Fibroblast of peridontal ligament (primary cell): ENCODE measurements at regions not wholly inside any gene's neighbourhood (a gene's known extent, or its start where the extent isn't known, plus 50 kb on each side); places are given as distances from the start of the nearest gene placed in this dataset.

Source experiments
- DNase-seq: peaks from one replicate; pipeline ENCODE4 v3.0.0-alpha.2; 2010; ENCODE audit errors: extremely low read depth

DNA sequence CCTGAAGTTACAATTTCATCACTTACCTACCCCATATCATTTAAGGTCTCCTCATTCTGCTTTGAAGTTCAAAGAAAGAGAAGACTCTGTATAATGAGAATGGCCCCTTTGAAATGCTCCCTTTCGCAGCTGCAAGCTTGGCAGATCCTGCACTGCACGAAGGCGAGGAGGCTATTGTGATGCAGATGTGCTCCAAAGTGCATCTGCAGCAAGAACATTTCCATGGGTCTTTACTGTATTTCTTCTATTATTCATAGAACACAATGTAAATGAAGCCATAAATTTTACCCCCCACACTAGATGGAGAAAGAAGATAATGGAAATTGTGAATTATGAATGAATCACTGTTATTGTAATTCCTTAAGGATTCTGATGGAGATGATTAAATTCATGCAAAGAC is 178.7 kb downstream of the CHD9NB start:
- no peak for DNase-seq

DNA sequence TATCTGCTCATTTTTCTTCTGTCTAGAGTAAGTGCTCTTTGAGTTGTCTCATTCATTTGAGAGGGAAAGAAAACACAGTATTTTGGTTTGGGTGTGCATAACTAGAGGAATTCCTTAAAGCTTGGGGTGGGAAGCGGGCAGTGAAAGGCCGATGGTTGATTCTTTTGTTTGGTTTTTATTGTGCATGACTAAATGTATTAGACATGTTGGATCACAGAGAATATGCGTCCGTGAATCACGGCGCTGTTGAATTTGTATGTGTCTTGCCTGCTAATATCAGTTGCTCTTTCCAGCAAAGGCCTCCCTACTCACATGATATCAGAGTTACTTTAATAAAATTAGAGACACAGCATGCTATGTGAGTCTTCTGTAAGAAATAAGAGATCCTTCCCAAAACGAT is 180.0 kb downstream of the CHD9NB start:
- no peak for DNase-seq

DNA sequence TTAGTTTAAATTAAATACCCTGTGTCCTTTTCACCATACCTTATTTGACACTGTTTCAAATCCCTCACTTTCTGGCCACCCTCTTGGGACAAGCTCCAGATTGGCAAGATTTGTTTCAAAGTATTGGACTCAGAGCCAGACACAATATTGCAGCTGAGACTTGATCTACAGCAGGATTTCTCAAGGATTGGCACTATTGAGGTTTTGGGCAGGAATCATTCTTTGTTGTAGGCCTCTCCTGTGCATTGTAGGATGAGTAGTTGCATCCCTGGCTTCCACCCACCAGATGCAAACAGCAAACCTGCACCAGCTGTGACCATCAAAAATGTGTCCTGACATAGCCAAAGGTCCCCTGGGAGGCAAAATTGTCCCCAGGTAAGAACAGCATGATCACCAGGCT is 181.2 kb downstream of the CHD9NB start:
- DNase-seq = no peak

DNA sequence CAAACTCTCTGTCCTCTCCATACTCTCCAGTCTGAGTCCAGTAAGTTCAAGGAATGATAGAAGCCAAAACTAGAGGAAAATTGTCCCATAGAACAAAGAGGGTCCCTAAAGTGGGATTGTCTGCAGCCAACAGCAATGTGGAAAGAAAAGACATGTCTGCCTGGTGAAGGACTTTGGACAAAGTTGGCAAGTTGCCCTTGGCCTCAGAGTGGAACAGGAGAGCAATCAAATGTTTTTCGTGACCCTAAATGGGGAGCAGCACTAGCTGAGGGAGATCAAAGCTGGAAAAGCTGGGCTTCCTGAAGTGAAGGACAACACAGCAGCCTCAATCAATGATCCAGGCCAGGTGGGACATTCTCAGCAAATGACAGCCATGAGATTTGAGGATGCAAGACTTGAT is 183.5 kb downstream of the CHD9NB start:
- no peak for DNase-seq

GRCh38 chr16:52863000-52863399 is 189.7 kb downstream of the CHD9NB start:
- DNase-seq = no peak

DNA sequence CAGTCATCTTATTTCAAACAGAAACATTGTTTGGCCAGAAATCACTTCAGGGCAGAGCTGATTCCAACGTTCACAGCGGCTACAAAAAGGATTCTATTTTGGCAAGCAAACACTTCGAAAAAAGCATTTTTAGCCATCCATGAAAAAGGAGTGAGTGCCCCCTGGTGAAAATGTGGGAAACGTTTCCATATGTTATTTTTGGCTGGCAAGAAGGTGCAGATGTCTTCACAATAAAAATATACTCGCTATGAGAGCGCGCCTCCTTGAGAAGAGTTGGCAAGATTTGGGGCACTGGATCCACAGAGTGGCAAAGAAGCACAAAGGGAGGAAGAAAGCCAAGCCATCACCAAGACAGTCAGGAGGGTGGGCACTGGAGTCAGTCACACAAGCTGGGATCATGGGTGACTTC is 191.1 kb downstream of the CHD9NB start:
- no peak for DNase-seq

GRCh38 chr16:52855463-52855862 is 197.2 kb downstream of the CHD9NB start:
- DNase-seq = no peak

DNA sequence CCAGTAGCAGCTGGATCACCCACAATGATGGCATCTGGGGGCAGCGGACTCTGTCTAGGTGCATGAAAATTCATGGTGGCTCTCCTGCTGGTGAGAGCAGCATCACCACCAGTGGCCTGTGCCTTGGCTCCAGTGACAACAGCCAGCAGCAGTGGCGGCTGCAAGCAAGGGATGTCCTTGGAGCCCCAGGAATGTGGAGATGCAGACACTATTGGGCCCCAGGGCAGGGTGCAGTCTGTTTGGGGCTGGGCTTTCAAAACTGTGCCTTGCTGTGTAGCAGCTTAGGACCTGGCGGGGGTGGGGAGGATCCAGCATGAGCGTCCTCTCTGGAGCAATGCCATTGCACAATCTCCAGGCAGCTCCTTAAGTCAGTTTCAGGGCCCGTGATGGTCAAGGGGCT is 199.7 kb downstream of the CHD9NB start:
- DNase-seq = no peak

GRCh38 chr16:52851211-52851740 is 201.4 kb downstream of the CHD9NB start:
- DNase-seq = no peak

DNA sequence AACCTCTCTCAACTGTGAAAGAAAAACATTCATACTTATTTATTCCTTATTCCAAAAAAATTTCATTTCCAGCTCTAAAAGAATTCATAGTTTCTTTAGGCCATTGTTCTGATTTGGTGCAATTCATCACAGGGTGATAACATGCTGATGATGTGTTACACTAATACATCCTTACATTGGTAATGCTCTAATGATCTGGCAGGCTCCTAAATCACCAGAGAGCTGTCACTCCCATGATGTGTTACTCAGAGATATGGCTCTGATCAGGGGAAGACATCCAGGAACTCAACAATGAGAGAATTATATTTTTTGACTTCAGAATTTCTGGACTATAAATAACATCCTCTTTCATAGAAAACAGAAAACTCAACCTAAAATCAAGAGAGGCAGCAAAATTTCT is 209.3 kb downstream of the CHD9NB start:
- DNase-seq = no peak

- no peak for DNase-seq
Measured at GRCh38 chr16:52837251-52837650, 215.4 kb downstream of the CHD9NB start.

GRCh38 chr16:52834736-52835465 is 217.8 kb downstream of the CHD9NB start:
- no peak for DNase-seq

DNA sequence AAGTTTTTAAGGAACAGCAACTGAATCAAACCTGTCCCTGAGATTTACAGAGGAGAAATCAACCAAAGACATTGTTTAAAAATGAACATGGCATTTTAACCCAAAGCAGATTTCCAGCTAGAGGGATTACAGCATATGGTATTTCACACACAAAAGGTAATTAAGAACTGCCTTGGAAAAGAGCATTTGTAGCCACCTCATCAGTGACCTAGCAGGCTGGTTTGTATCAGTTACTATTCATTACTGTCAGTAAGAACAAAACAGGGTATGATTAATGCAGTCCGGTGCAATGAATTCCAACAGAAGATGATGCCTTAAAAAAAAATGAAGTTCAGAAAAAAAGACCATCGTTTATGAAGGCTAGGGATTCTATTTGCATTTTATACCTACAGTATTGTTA is 219.9 kb downstream of the CHD9NB start:
- DNase-seq = no peak

DNA sequence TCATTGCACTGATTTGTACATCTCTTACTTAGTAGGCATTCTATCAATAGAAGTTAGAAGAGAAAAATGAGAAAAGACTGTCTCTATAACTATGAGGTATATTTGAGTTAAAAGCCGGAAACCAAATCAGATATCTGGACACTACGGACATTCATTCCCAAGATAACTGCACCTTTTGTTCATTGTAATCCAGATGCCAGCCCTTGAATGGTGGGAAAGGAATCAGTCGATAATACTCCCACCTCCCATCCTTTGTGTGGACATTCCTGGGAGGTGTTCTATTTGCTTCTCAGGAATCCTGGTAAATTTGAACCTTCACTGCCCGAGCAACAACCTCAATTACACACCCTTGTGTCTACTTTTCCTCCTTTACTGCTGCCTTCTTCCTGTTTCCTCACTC is 225.2 kb downstream of the CHD9NB start:
- DNase-seq = no peak

DNA sequence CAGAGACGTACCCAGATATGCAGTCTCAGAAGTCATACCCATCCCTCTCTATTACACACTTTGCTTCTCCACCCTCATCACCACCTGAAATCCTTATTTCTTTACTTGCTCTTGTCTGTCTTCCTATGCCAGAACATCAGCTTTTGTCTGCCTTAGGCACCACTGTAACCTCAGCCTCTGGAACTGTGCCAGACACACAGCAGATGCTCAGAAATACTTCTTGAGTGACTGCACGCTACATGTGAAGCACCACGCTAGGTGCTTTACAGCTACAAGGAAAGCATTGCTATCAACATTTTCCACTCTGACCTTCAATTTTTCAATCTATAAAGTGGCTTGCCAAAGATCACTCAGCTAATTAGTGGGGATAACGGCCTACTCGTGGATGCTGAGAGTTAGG is 226.8 kb downstream of the CHD9NB start:
- DNase-seq = no peak

GRCh38 chr16:52819808-52820207 is 232.9 kb downstream of the CHD9NB start:
- DNase-seq = no peak

- no peak for DNase-seq
Measured at GRCh38 chr16:52819405-52819804, 233.3 kb downstream of the CHD9NB start.

DNA sequence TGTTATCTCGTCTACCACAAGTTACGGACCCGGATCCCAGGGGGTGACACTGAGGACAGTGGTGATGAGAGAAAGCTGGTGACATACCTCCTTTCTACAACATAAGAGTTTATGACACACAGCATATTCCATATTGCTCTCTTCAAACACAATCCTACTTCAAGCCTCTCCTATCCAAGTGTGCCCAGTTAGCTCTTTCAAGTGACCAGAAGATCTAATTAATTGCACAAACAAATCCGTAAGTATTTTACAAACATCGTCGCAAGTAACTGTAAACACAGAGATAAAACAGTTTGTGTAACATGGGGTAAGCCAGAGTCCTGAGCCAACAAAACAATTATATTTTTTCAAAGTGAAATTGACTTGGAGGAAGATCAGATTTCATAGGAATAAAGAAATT is 235.0 kb downstream of the CHD9NB start:
- DNase-seq = no peak

DNA sequence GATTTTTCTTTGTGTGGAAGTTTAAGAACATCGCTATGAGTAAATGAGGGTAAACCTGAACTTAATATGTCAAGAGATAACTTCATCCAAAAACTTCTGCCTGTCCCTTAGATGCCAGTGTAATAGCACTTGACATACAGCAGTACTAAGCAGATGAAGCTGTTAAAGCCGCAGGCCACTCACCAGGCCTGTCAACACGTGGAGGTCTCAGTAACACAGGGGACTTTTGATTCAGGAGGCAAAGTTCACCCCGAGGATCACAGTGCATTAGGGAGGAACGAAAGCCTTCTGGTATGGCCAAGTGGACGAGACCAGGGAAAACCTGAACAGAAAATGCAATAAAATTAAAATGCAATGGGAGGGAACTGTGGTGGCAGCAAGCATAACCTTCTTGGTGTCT is 235.7 kb downstream of the CHD9NB start:
- DNase-seq = no peak

DNA sequence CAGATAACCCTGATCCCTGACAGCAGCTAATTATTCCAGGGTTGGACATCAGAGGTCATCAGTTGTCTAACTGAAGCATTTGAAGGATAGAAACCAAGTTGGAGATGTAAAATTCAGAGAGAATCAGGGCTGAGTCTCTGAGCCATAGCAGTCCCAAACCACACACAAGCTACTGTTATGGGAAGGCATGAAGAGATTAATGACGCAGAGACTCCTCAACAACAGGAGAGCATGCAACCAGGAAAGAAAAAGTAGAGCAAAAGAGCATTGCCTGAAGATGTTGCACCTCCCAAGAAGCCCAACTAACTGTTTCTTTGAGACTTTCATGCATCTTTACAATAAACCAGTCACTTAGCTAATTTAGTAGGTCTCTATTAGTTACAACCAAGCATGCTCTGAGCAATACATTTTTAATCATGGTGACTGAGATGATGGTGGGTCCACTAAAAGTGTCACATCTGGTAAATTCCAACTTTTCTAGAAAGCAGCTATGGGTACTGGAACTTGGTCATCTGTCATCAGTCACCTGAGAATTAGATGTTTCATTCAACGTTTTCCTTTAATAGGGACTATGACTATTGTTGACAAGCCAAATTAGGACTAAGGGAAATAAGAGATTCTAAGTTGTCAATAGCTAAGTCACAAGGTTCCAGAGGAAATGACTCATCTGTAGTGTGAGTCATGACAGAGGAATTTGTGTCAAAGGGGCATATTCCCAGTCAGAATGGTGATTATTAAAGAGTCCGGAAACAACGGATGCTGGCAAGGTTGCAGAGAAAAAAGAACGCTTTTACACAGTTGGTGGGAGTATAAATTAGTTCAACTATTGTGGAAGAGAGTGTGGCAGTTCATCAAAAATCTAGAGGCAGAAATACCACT is 239.8 kb downstream of the CHD9NB start:
- DNase-seq = peak; percentile 2

- no peak for DNase-seq
Measured at GRCh38 chr16:52805559-52806168, 247.0 kb downstream of the CHD9NB start.

GRCh38 chr16:52800432-52800831 is 252.3 kb downstream of the CHD9NB start:
- DNase-seq = no peak

DNA sequence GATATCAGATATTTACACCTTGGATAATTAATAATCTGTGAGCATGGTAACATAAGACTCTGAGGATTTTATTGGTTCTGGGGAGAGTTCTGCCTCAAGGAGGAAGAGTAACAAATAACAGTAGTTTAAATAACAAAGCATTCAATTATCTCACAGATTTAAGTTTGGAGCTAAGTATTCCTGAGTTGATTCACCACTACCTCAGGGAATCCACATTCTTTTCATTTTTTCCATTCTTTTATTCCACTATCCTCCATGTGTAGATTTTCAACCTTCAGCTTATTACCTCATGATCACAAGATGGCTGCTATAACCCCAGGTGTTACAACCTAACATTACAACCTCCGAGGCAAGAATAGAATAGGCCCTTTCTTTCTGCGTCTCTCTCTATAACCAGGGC is 252.2 kb upstream of the TOX3 start:
- no peak for DNase-seq
